Neuronal stem cell (in vitro differentiated cells): ENCODE measurements at regions not wholly inside any gene's neighbourhood (a gene's known extent, or its start where the extent isn't known, plus 50 kb on each side); places are given as distances from the start of the nearest gene placed in this dataset.

ENCODE experiments used
- DNase-seq: peaks from one replicate; pipeline ENCODE4 v3.0.0-alpha.2; 2013; ENCODE audit warnings: low spot score
- H2AFZ ChIP-seq: one replicate; pipeline ENCODE4 v1.6.1; 2013; ENCODE audit warnings: mild to moderate bottlenecking, low read length, inconsistent platforms
- H2AK5ac ChIP-seq: 2 replicates; pipeline ENCODE4 v1.6.1; 2013; ENCODE audit warnings: low read depth, mild to moderate bottlenecking, inconsistent platforms, low read length, moderate library complexity, mixed read lengths
- H2BK120ac ChIP-seq: 2 replicates; pipeline ENCODE4 v1.6.1; 2013; ENCODE audit warnings: low read depth, mild to moderate bottlenecking, inconsistent platforms, low read length, moderate library complexity, mixed read lengths
- H2BK12ac ChIP-seq: one replicate; pipeline ENCODE4 v1.6.1; 2013; ENCODE audit warnings: low read length, inconsistent platforms
- H2BK15ac ChIP-seq: 2 replicates; pipeline ENCODE4 v1.6.1; 2013; ENCODE audit warnings: mild to moderate bottlenecking, low read length, inconsistent platforms, mixed read lengths
- H2BK5ac ChIP-seq: one replicate; pipeline ENCODE4 v1.6.1; 2013; ENCODE audit warnings: inconsistent platforms, mild to moderate bottlenecking, low read length, moderate library complexity
- H3K14ac ChIP-seq: one replicate; pipeline ENCODE4 v1.6.1; 2013; ENCODE audit warnings: low read length, inconsistent platforms
- H3K18ac ChIP-seq: 2 replicates; pipeline ENCODE4 v1.6.1; 2013; ENCODE audit warnings: low read length, inconsistent platforms
- H3K23ac ChIP-seq: 2 replicates; pipeline ENCODE4 v1.6.1; 2013; ENCODE audit warnings: low read depth, mild to moderate bottlenecking, mixed read lengths, low read length, inconsistent platforms; ENCODE audit not compliant: poor library complexity
- H3K27ac ChIP-seq: replicated peaks from 3 replicates; pipeline ENCODE4 v1.5.1; 2013; ENCODE audit warnings: low read length, inconsistent platforms
- H3K27me3 ChIP-seq, 3 experiments: 2 replicates each; pipeline ENCODE4 v1.6.1; 2013; ENCODE audit warnings: low read length in 3 of 3, mild to moderate bottlenecking in 2 of 3, inconsistent platforms in 1 of 3, low read depth in 1 of 3, mixed read lengths in 1 of 3, moderate library complexity in 1 of 3; ENCODE audit not compliant: control insufficient read depth in 3 of 3, insufficient read depth in 3 of 3
- H3K36me3 ChIP-seq, 2 donors: replicated peaks in 1 of 2; 2 replicates each; pipeline ENCODE4 v1.6.1; 2013; ENCODE audit warnings: low read length in 2 of 2; ENCODE audit not compliant: control insufficient read depth in 2 of 2, insufficient read depth in 2 of 2
- H3K4ac ChIP-seq: 2 replicates; pipeline ENCODE4 v1.6.1; 2013; ENCODE audit warnings: inconsistent platforms, mild to moderate bottlenecking, low read length, moderate library complexity
- H3K4me1 ChIP-seq, 2 donors: 1 replicate in 1 of 2; 2 replicates in 1 of 2; pipeline ENCODE4 v1.6.1; 2013; ENCODE audit warnings: low read length in 2 of 2, low read depth in 1 of 2; ENCODE audit not compliant: control insufficient read depth in 2 of 2, insufficient read depth in 1 of 2
- H3K4me2 ChIP-seq: one replicate; pipeline ENCODE4 v1.6.1; 2013; ENCODE audit warnings: mild to moderate bottlenecking, low read length, inconsistent platforms; ENCODE audit not compliant: insufficient read depth, poor library complexity, severe bottlenecking
- H3K4me3 ChIP-seq, 2 donors: 2 replicates each; pipeline ENCODE4 v1.5.1; 2013; ENCODE audit warnings: low read length in 2 of 2, mild to moderate bottlenecking in 2 of 2, inconsistent platforms in 1 of 2, moderate library complexity in 1 of 2
- H3K79me1 ChIP-seq: one replicate; pipeline ENCODE4 v1.6.1; 2013; ENCODE audit warnings: low read depth, mild to moderate bottlenecking, inconsistent platforms, low read length, moderate library complexity
- H3K9ac ChIP-seq: one replicate; pipeline ENCODE4 v1.6.1; 2013; ENCODE audit warnings: mild to moderate bottlenecking, low read depth, low read length, inconsistent platforms; ENCODE audit not compliant: poor library complexity
- H3K9me3 ChIP-seq, 2 donors: replicated peaks in 1 of 2; 2 replicates each; pipeline versions ENCODE3 to v1.6.1; 2013; ENCODE audit warnings: low read length in 2 of 2, mild to moderate bottlenecking in 2 of 2, inconsistent platforms in 1 of 2, low read depth in 1 of 2, mixed read lengths in 1 of 2, moderate library complexity in 1 of 2; ENCODE audit not compliant: control insufficient read depth in 2 of 2, insufficient read depth in 1 of 2
- H4K8ac ChIP-seq: one replicate; pipeline ENCODE4 v1.6.1; 2013; ENCODE audit warnings: low read depth, mild to moderate bottlenecking, inconsistent platforms, low read length, moderate library complexity
- H4K91ac ChIP-seq: one replicate; pipeline ENCODE4 v1.6.1; 2013; ENCODE audit warnings: low read length, low read depth, mild to moderate bottlenecking, inconsistent platforms; ENCODE audit not compliant: poor library complexity
- WGBS, 2 donors: extraction: QIAGEN DNeasy Blood & Tissue Kit; methylation state at CpG; one replicate each; pipeline ENCODE4 v1.1.7; 2013; ENCODE audit warnings: missing lambda C conversion rate in 2 of 2, mixed read lengths in 1 of 2; ENCODE audit not compliant: insufficient read length in 2 of 2, insufficient replicate concordance in 1 of 2; ENCODE audit errors: extremely low coverage in 2 of 2; 5-methylcytosine and 5-hydroxymethylcytosine counted together

DNA sequence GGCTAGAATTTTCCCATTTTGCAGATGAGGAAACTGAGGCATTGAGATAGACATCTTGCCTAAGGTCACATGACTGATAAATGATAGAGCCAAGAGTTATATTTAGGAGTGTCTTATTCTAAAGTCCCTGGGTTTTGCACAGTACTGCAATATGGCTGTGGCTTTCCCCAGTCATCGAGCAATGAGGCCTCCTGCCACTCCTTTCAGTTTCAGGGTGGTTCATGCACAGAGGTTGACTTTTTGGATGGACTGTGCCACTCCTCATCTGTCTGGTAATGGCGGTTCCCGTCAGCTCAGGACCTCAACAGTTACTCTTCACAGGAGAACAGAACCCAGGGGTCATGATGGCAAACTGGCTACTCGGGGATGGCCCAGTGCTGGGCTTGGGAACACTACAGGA, 131.1 kb downstream of the ACKR3 start:
- H2BK5ac ChIP-seq, result no peak overlapping the region
- H2BK15ac ChIP-seq, result no peak overlapping the region
- no peak overlapping the region for H2BK120ac ChIP-seq
- no peak overlapping the region for H3K14ac ChIP-seq
- H3K79me1 ChIP-seq, result no peaks in the 10 kb centered on the region
- no peak overlapping the region for H3K4me3 ChIP-seq
- no peak overlapping the region for H3K4ac ChIP-seq
- peaks cover 0 to 1% (median 0%) of the 10 kb centered on the region in 3 experiments for H3K27me3 ChIP-seq
- no peak for DNase-seq
- no peaks in the 10 kb centered on the region for H3K9me3 ChIP-seq
- no peak overlapping the region for H3K4me2 ChIP-seq
- no CpG with 5 or more reads among the region's 4 CpGs for WGBS, 2 donors
- H4K91ac ChIP-seq, result no peak overlapping the region
- no peak overlapping the region for H3K27ac ChIP-seq
- H2AFZ ChIP-seq, result no peak overlapping the region
- no peak overlapping the region for H4K8ac ChIP-seq
- H3K36me3 ChIP-seq, result no peaks in the 10 kb centered on the region
- H3K4me1 ChIP-seq, result peaks cover 2 to 8% of the 10 kb centered on the region in 2 donors
- H2BK12ac ChIP-seq, result no peak overlapping the region
- H3K18ac ChIP-seq, result no peak overlapping the region
- no peak overlapping the region for H2AK5ac ChIP-seq
- H3K9ac ChIP-seq, result no peak overlapping the region
- no peak overlapping the region for H3K23ac ChIP-seq

DNA sequence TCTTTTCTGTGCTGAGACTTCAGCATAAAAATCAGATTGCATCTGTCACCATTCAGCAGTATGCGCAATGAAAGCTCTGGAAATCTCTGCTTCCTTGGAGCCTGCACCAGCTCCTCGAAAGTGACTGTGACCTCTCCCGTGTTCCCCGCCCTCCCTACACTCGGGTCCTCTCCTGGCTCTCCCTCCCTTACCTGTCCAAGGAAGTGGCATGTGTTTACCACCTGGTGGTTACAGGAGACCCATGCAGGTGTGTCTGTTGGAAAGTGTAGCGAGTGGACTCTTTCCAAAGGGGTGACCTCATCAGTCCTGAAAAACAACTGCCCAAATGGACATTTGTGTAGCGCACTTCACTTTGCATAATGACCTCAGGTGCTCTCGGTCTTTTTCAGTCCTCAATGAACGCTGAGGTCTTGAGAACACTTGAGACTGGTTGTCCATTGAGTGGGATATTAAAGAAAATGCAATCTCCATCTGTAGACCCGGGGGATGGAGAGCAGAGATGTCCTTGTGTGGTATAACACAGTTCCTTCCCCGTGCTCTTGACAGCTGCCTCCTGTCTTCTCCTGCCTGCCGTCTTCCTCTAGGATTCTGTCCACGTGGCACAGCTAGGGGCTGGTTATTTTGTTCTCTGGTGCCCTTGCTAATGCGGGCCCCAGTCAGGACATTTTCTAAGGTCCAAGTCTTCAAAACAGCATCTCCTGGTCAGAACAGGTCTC, 133.2 kb downstream of the ACKR3 start:
- Histone ChIP-seq H3K4ac (no peak overlapping the region), H3K14ac (no peak overlapping the region), H4K8ac (no peak overlapping the region), H3K27me3 (peaks cover 0 to 3% (median 0%) of the 10 kb centered on the region in 3 experiments), H3K4me3 (no peak overlapping the region), H3K36me3 (peaks cover 0 to 3% of the 10 kb centered on the region in 2 donors), H2AFZ (peak overlapping the region; percentile 32), H3K23ac (no peak overlapping the region), H3K9me3 (peaks cover 0 to 2% of the 10 kb centered on the region in 2 donors), H2BK12ac (no peak overlapping the region), H2BK15ac (no peak overlapping the region), H3K18ac (no peak overlapping the region), H2BK5ac (no peak overlapping the region), H4K91ac (no peak overlapping the region), H2BK120ac (no peak overlapping the region), H3K4me1 (peaks cover 0 to 8% of the 10 kb centered on the region in 2 donors), H3K9ac (no peak overlapping the region), H3K27ac (no peak overlapping the region), H3K79me1 (no peaks in the 10 kb centered on the region), H3K4me2 (no peak overlapping the region), H2AK5ac (no peak overlapping the region)
- no CpG with 5 or more reads among the region's 14 CpGs for WGBS, 2 donors
- DNase-seq, result no peak

DNA sequence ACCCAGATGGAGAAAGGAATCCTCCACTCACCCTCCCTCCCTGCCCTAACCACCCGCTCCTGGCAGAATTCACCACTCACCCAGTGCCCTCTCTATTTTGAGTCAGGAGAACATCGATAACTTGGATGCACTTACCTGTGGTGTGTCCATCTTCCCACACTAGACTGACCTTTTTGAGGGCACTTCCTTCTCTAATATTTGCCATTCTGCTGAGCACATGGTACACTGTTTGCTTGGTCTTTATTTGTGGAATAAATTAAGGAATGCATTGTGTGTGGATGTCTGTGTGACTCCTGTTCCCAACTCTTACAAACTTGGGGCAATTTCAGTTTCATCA, 133.7 kb downstream of the ACKR3 start:
- Histone ChIP-seq H2BK15ac (no peak overlapping the region), H3K4me3 (no peak overlapping the region), H4K8ac (no peak overlapping the region), H2BK5ac (no peak overlapping the region), H2BK12ac (no peak overlapping the region), H3K4me2 (no peak overlapping the region), H2BK120ac (no peak overlapping the region), H3K9me3 (peaks cover 0 to 2% of the 10 kb centered on the region in 2 donors), H3K27me3 (peaks cover 0 to 3% (median 0%) of the 10 kb centered on the region in 3 experiments), H3K9ac (no peak overlapping the region), H2AFZ (no peak overlapping the region), H3K4ac (no peak overlapping the region), H4K91ac (no peak overlapping the region), H3K4me1 (peaks cover 0 to 8% of the 10 kb centered on the region in 2 donors), H3K36me3 (peaks cover 0 to 3% of the 10 kb centered on the region in 2 donors), H3K14ac (no peak overlapping the region), H3K23ac (no peak overlapping the region), H3K79me1 (no peaks in the 10 kb centered on the region), H2AK5ac (no peak overlapping the region), H3K27ac (no peak overlapping the region), H3K18ac (no peak overlapping the region)
- no CpG with 5 or more reads among the region's 2 CpGs for WGBS, 2 donors
- no peak for DNase-seq

DNA sequence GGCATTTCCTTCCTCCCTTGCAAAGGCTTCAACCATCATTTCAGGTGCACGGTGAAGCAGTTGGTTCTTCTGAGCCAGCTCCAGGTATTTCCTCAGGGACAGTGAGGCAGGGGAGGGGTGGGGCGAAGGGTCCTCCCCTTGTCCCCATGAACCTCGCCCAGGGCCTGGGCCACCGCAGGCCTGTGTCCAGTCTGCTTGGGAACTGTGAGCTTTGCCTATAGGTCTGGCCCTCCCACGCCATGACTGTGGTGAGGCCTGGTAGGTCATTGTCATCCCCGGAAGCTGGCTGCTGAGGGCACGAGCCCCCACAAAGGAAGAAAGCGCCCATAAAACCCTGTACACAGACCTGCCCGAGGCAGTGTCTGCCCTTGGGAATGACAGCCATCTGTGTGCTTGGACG, 134.3 kb downstream of the ACKR3 start:
- no CpG with 5 or more reads among the region's 10 CpGs for WGBS, 2 donors

More for the DNA sequence above, 134.3 kb downstream of the ACKR3 start:
- Histone ChIP-seq H3K4me1 (peaks cover 0 to 8% of the 10 kb centered on the region in 2 donors), H3K4ac (no peak overlapping the region), H3K27me3 (peaks cover 0 to 3% (median 0%) of the 10 kb centered on the region in 3 experiments), H3K27ac (no peak overlapping the region), H3K4me3 (no peak overlapping the region), H2BK120ac (no peak overlapping the region), H3K79me1 (no peaks in the 10 kb centered on the region), H3K18ac (peak overlapping the region; percentile 28), H3K14ac (no peak overlapping the region), H3K4me2 (no peak overlapping the region), H3K23ac (no peak overlapping the region), H2AK5ac (no peak overlapping the region), H3K9me3 (peaks cover 0 to 2% of the 10 kb centered on the region in 2 donors), H2BK12ac (no peak overlapping the region), H3K9ac (no peak overlapping the region), H2BK15ac (no peak overlapping the region), H4K8ac (no peak overlapping the region), H3K36me3 (peaks cover 0 to 3% of the 10 kb centered on the region in 2 donors), H2BK5ac (no peak overlapping the region), H4K91ac (no peak overlapping the region), H2AFZ (no peak overlapping the region)
- DNase-seq, result no peak
